ENCODE measurements at regions not wholly inside any gene's neighbourhood (a gene's known extent, or its start where the extent isn't known, plus 50 kb on each side); places are given as distances from the start of the nearest gene placed in this dataset.
"Not testable (repeated sequence)": the region's sequence is repeated elsewhere in the genome, so short reads cannot be mapped to it uniquely, and the experiment has no call there.

GRCh38 chr4:14336656-14337055, 665.6 kb upstream of the CPEB2 start:
- no peak for DNase-seq

GRCh38 chr4:14337892-14338584, 664.2 kb upstream of the CPEB2 start:
- DNase-seq, result no peak

GRCh38 chr4:14338585-14339265, 663.6 kb upstream of the CPEB2 start:
- no peak for DNase-seq

GRCh38 chr4:14339715-14340114, 662.6 kb upstream of the CPEB2 start:
- DNase-seq, result no peak

- DNase-seq, result no peak
Measured at GRCh38 chr4:14340321-14340720, 662.0 kb upstream of the CPEB2 start.

- DNase-seq, result no peak
Measured at GRCh38 chr4:14343961-14344360, 658.3 kb upstream of the CPEB2 start.

- DNase-seq, result no peak
Measured at GRCh38 chr4:14345356-14345775, 656.9 kb upstream of the CPEB2 start.

- DNase-seq, result no peak
Measured at GRCh38 chr4:14347526-14347925, 654.8 kb upstream of the CPEB2 start.

GRCh38 chr4:14348506-14348905, 653.8 kb upstream of the CPEB2 start:
- no peak for DNase-seq

- DNase-seq, result not testable (repeated sequence)
Measured at GRCh38 chr4:14358544-14359160, 643.6 kb upstream of the CPEB2 start.

- DNase-seq, result no peak
Measured at GRCh38 chr4:14359991-14360390, 642.3 kb upstream of the CPEB2 start.

- DNase-seq, result no peak
Measured at GRCh38 chr4:14361084-14361483, 641.2 kb upstream of the CPEB2 start.

- no peak for DNase-seq
Measured at GRCh38 chr4:14362385-14362784, 639.9 kb upstream of the CPEB2 start.

GRCh38 chr4:14364953-14365536, 637.2 kb upstream of the CPEB2 start:
- no peak for DNase-seq

- peak; percentile 6 for DNase-seq
Measured at GRCh38 chr4:14368391-14368790, 633.9 kb upstream of the CPEB2 start.

- DNase-seq, result no peak
Measured at GRCh38 chr4:14371131-14371530, 631.1 kb upstream of the CPEB2 start.

- no peak for DNase-seq
Measured at GRCh38 chr4:14375816-14376215, 626.5 kb upstream of the CPEB2 start.

GRCh38 chr4:14379183-14379582, 623.1 kb upstream of the CPEB2 start:
- DNase-seq, result no peak

GRCh38 chr4:14383652-14384051, 618.6 kb upstream of the CPEB2 start:
- no peak for DNase-seq

GRCh38 chr4:14384824-14385223, 617.5 kb upstream of the CPEB2 start:
- DNase-seq, result no peak

- no peak for DNase-seq
Measured at GRCh38 chr4:14386196-14386595, 616.1 kb upstream of the CPEB2 start.

GRCh38 chr4:14387647-14388046, 614.6 kb upstream of the CPEB2 start:
- DNase-seq, result no peak

GRCh38 chr4:14392378-14392777, 609.9 kb upstream of the CPEB2 start:
- DNase-seq, result no peak

- no peak for DNase-seq
Measured at GRCh38 chr4:14396183-14396582, 606.1 kb upstream of the CPEB2 start.

All from NCI-H1092 (cell line).